HG03432 (cell line): ENCODE measurements at regions not wholly inside any gene's neighbourhood (a gene's known extent, or its start where the extent isn't known, plus 50 kb on each side); places are given as distances from the start of the nearest gene placed in this dataset.

Experiments
- ATAC-seq: cut with Tn5 transposase; IDR thresholded peaks from one replicate; pipeline ENCODE4 v1.9.1; 2021; ENCODE audit warnings: mild to moderate bottlenecking, moderate library complexity; ENCODE audit not compliant: unreplicated experiment

- ATAC-seq = no peak
Observed at GRCh38 chr12:78760906-78761305, 103.7 kb upstream of the SYT1 start.

GRCh38 chr12:78764913-78765312 is 99.7 kb upstream of the SYT1 start:
- ATAC-seq = no peak

GRCh38 chr12:78767264-78767981 is 97.2 kb upstream of the SYT1 start:
- no peak for ATAC-seq

GRCh38 chr12:78778339-78778738 is 86.2 kb upstream of the SYT1 start:
- ATAC-seq = no peak

GRCh38 chr12:78787576-78787975 is 77.0 kb upstream of the SYT1 start:
- no peak for ATAC-seq

GRCh38 chr12:78790148-78790547 is 74.4 kb upstream of the SYT1 start:
- no peak for ATAC-seq

- no peak for ATAC-seq
Observed at GRCh38 chr12:78792052-78792698, 72.4 kb upstream of the SYT1 start.

GRCh38 chr12:78793491-78793890 is 71.1 kb upstream of the SYT1 start:
- no peak for ATAC-seq

- ATAC-seq = no peak
Observed at GRCh38 chr12:78793982-78794381, 70.6 kb upstream of the SYT1 start.

- no peak for ATAC-seq
Observed at GRCh38 chr12:78795934-78796445, 68.6 kb upstream of the SYT1 start.

- ATAC-seq = no peak
Observed at GRCh38 chr12:78797196-78797931, 67.2 kb upstream of the SYT1 start.

- no peak for ATAC-seq
Observed at GRCh38 chr12:78799649-78800048, 64.9 kb upstream of the SYT1 start.

- no peak for ATAC-seq
Observed at GRCh38 chr12:78802593-78802992, 62.0 kb upstream of the SYT1 start.

- no peak for ATAC-seq
Observed at GRCh38 chr12:78804262-78804661, 60.3 kb upstream of the SYT1 start.
